Esophagus squamous epithelium (tissue), 5 donors: ENCODE measurements at regions not wholly inside any gene's neighbourhood (a gene's known extent, or its start where the extent isn't known, plus 50 kb on each side); places are given as distances from the start of the nearest gene placed in this dataset.

Experiments used
- DNase-seq: peaks from one replicate; lab custom pipeline; 2025; lab: John Stamatoyannopoulos, UW
- H3K27ac ChIP-seq, 4 donors: fragments of 200-600 bp; sonication (generic); one replicate each; pipeline ENCODE4 v1.5.1; 2016 to 2019; ENCODE audit warnings: mild to moderate bottlenecking in 1 of 4
- H3K27me3 ChIP-seq, 4 donors: fragments of 200-600 bp; sonication (generic); 1 replicate in 3 of 4; 2 replicates in 1 of 4; pipeline versions ENCODE4 v1.5.1 to v1.6.0; 2017 to 2021; ENCODE audit warnings: antibody characterized with exemption in 1 of 4
- H3K36me3 ChIP-seq, 3 donors: fragments of 200-600 bp; sonication (generic); one replicate each; pipeline ENCODE4 v1.5.1; 2016 to 2019
- H3K4me1 ChIP-seq, 3 donors: fragments of 200-600 bp; sonication (generic); one replicate each; pipeline ENCODE4 v1.5.1; 2017 to 2019
- H3K4me3 ChIP-seq, 4 donors: fragments of 200-600 bp; sonication (generic); 1 replicate in 3 of 4; 2 replicates in 1 of 4; pipeline ENCODE4 v1.5.1; 2016 to 2019; ENCODE audit warnings: mild to moderate bottlenecking in 2 of 4, moderate library complexity in 1 of 4
- H3K9me3 ChIP-seq, 3 donors: fragments of 200-600 bp; sonication (generic); one replicate each; pipeline ENCODE4 v1.5.1; 2016 to 2019
- POLR2A ChIP-seq, 4 donors: fragments of 450-650 bp; IDR thresholded peaks; one replicate each; pipeline ENCODE4 v1.6.1; 2017; ENCODE audit warnings: antibody characterized with exemption in 4 of 4, mild to moderate bottlenecking in 4 of 4, moderate library complexity in 3 of 4
- WGBS, 2 donors: methylation state at CpG; one replicate each; pipeline ENCODE4 v1.1.5; 2018; 5-methylcytosine and 5-hydroxymethylcytosine counted together
- intact Hi-C: fragments of 100-400 bp; cut with DNase I; formaldehyde crosslinking; loops from one replicate; pipeline ENCODE4 v1.15.0; 2022
- TF ChIP-seq, protein P1 (sequence below), 6 experiments: fragments of 450-650 bp in 4 of 6; fragments of 200-600 bp in 2 of 6; sonication (generic) in 2 of 6; IDR thresholded peaks; one replicate each; pipeline ENCODE4 v1.5.1; 2016 to 2019; ENCODE audit warnings: antibody characterized with exemption in 6 of 6, mild to moderate bottlenecking in 4 of 6, moderate library complexity in 4 of 6
- donor health status: DM: yes; HTN: yes; CAD: no.

- Histone ChIP-seq H3K4me3 (no peak overlapping the region), H3K27me3 (peaks cover 0 to 62% (median 0%) of the 10 kb centered on the region in 4 donors), H3K27ac (no peak overlapping the region), H3K4me1 (peaks cover 0 to 20% (median 0%) of the 10 kb centered on the region in 3 donors), H3K36me3 (no peaks in the 10 kb centered on the region), H3K9me3 (no peaks in the 10 kb centered on the region)
- intact Hi-C loops: no loop called here
- WGBS, 2 donors: 36 to 40% methylated on average over 3 of the region's 4 CpGs
- no peak for DNase-seq
- no peak for TF ChIP-seq POLR2A (IDR thresholded peaks at IDR 0.05)
- TF ChIP-seq, protein P1, sequence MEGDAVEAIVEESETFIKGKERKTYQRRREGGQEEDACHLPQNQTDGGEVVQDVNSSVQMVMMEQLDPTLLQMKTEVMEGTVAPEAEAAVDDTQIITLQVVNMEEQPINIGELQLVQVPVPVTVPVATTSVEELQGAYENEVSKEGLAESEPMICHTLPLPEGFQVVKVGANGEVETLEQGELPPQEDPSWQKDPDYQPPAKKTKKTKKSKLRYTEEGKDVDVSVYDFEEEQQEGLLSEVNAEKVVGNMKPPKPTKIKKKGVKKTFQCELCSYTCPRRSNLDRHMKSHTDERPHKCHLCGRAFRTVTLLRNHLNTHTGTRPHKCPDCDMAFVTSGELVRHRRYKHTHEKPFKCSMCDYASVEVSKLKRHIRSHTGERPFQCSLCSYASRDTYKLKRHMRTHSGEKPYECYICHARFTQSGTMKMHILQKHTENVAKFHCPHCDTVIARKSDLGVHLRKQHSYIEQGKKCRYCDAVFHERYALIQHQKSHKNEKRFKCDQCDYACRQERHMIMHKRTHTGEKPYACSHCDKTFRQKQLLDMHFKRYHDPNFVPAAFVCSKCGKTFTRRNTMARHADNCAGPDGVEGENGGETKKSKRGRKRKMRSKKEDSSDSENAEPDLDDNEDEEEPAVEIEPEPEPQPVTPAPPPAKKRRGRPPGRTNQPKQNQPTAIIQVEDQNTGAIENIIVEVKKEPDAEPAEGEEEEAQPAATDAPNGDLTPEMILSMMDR (IDR thresholded peaks at IDR 0.05): no peak
Observed at GRCh38 chr16:86714166-86714565, 135.8 kb downstream of the FOXL1 start.

DNA sequence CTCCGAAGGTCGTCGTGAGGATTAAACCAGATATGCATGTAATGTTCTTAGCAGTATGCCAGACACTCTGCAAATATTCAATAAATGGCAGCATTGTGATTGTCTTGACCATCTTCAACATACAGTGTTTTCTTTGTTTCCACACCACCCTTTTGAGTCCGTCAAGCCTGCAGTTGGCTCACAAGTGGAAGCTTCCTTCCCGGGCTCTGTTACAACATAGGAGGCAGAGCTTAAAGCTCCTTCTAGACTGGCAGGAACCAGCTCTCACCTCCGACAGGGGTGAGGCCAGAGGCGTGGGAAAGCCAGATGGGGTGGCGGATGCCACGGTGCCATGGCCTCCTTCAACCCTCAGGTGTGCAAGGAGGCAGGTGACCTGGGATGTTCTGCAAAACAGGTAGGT is 138.3 kb downstream of the FOXL1 start:
- 39 to 58% methylated on average over 6 to 9 of the region's 9 CpGs for WGBS, 2 donors
- no peak overlapping the region for H3K4me3 ChIP-seq
- peaks cover 0 to 48% (median 0%) of the 10 kb centered on the region in 4 donors for H3K27me3 ChIP-seq
- DNase-seq: no peak
- peaks cover 0 to 20% (median 0%) of the 10 kb centered on the region in 3 donors for H3K4me1 ChIP-seq
- H3K36me3 ChIP-seq: no peaks in the 10 kb centered on the region
- no peak overlapping the region for H3K27ac ChIP-seq
- intact Hi-C loops: no loop called here
- no peaks in the 10 kb centered on the region for H3K9me3 ChIP-seq
- TF ChIP-seq, protein P1 (IDR thresholded peaks at IDR 0.05): no peak
- no peak for TF ChIP-seq POLR2A (IDR thresholded peaks at IDR 0.05)

- Histone ChIP-seq H3K4me3 (no peak overlapping the region), H3K9me3 (no peaks in the 10 kb centered on the region), H3K36me3 (no peaks in the 10 kb centered on the region), H3K27ac (peak overlapping the region in 1 of 4 donors; percentile 52), H3K27me3 (peaks cover 0 to 36% (median 0%) of the 10 kb centered on the region in 4 donors), H3K4me1 (peaks cover 0 to 20% (median 0%) of the 10 kb centered on the region in 3 donors)
- DNase-seq: no peak
- 31 to 33% methylated on average over 5 to 6 of the region's 9 CpGs for WGBS, 2 donors
- TF ChIP-seq, protein P1 (IDR thresholded peaks at IDR 0.05): no peak
- no peak for TF ChIP-seq POLR2A (IDR thresholded peaks at IDR 0.05)
- intact Hi-C loops: no loop called here
Observed at GRCh38 chr16:86718118-86718517, 139.8 kb downstream of the FOXL1 start.

GRCh38 chr16:86722970-86723369 is 144.6 kb downstream of the FOXL1 start:
- intact Hi-C loops: no loop called here
- WGBS, 2 donors: 53 to 57% methylated on average over 5 of the region's 5 CpGs
- no peak for DNase-seq
- no peak overlapping the region for H3K4me3 ChIP-seq
- no peaks in the 10 kb centered on the region for H3K36me3 ChIP-seq
- H3K27ac ChIP-seq: no peak overlapping the region
- no peaks in the 10 kb centered on the region for H3K9me3 ChIP-seq
- peaks cover 0 to 26% (median 0%) of the 10 kb centered on the region in 4 donors for H3K27me3 ChIP-seq
- H3K4me1 ChIP-seq: peaks cover 0 to 9% (median 0%) of the 10 kb centered on the region in 3 donors
- TF ChIP-seq, protein P1 (IDR thresholded peaks at IDR 0.05): no peak
- no peak for TF ChIP-seq POLR2A (IDR thresholded peaks at IDR 0.05)

DNA sequence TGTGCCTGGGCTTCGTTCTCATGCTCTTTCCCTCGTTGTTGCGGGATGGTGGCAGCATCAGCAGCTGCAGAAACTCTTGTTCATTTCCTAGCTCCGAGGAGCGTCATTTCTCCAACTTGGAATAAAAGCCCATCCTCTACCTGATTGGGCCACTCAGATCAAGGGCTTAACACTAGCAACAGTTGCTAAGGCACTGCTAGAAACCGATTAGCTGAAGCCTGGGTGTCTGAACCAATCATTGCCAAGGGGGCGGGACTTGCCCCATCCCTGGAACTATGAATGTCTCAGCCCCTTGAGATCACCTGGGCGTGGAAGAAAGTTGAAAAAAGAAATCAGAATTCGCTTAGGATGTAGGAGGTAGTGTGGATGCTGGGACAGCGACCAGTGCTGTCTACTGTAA is 145.3 kb downstream of the FOXL1 start:
- TF ChIP-seq, protein P1 (IDR thresholded peaks at IDR 0.05): no peak
- no peak for TF ChIP-seq POLR2A (IDR thresholded peaks at IDR 0.05)
- H3K36me3 ChIP-seq: no peaks in the 10 kb centered on the region
- intact Hi-C loops: no loop called here
- peaks cover 0 to 2% (median 0%) of the 10 kb centered on the region in 3 donors for H3K4me1 ChIP-seq
- DNase-seq: no peak
- H3K27me3 ChIP-seq: peaks cover 0 to 27% (median 0%) of the 10 kb centered on the region in 4 donors
- H3K4me3 ChIP-seq: no peak overlapping the region
- H3K27ac ChIP-seq: no peak overlapping the region
- 89 to 90% methylated on average over 9 to 10 of the region's 10 CpGs for WGBS, 2 donors
- H3K9me3 ChIP-seq: no peaks in the 10 kb centered on the region
